ENCODE measurements at regions not wholly inside any gene's neighbourhood (a gene's known extent, or its start where the extent isn't known, plus 50 kb on each side); places are given as distances from the start of the nearest gene placed in this dataset.

DNA sequence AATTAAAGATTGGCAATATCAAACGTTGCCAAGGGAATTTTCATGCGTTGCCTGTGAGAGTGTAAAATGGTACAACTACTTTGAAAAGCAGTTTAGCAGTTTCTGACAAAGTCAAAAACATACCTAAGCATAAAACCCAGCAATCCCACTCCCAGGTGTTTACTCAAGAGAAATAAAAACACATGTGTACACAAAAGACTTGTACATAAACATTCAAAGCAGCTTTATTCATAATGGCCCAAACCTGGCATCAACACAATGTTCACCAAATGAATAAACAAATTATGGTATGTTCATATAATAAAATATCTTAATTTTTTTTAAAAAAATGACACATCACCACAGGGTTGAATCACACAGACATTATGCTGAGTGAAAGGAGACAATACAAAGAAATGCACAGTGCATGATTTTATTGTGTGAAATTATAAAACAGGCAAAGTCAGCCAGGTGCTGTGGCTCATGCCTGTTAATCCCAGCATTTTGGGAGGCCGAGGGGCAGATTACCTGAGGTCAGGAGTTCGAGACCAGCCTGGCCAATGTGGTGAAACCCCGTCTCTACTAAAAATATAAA lies 240.4 kb upstream of the MARCKS start:
- no peak for DNase-seq (ENCODE audit: low spot score)

DNA sequence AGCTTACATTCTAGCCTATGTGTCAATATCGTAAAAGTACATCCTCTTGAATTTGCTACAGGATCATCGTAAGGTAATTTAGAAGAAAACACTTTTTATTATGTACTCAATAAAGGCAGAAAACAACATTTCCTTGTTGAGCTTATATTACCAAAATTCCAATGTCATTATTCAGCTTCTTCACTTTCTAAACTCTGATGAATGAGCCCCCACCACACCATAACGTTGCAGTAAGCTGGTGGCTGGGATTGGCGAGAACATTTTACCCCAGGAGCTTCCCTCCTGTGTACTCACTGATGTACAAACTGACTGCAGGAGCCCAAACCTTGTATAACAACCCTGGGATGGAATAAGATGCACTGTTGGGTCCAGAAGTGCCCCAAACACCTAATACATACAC lies 238.1 kb upstream of the MARCKS start:
- DNase-seq (ENCODE audit: low spot score) = no peak

DNA sequence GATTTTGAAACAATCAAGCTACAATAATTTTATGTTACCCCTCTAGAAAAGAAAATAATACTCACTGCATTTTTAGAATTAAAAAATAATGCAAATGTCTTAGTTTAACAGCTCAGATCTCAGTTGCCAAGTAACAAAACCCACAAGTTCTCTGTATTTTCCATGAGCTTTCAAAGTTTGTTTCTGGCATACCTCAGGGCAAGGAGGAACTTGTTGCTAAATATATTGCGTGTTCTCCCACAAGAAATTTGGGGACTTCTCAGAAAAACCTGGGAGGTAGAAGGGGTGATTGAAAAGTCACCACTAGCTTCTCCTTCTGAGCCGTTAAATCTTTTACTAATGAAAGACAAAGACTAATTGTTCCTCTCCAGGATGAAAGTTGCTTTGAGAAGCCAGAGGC lies 236.8 kb upstream of the MARCKS start:
- DNase-seq (ENCODE audit: low spot score) = no peak

DNA sequence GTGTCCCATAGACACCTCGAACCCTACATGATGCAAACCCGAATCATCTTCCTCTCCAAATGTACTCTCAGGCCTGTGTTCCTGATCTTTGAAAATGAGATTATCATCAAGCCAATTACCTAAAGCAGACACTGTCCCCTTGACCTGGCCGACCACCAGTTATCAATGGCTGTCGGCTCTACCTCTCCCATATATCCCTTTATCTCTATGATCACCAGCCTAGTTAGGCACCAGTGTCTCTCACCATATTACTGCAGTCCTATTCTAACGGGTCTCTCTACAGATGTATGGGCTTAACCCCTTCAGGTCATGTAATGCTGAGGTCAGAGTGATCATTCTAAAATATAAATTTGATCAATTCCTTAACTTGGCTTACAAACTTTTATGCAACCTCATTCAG lies 234.9 kb upstream of the MARCKS start:
- DNase-seq (ENCODE audit: low spot score) = no peak

DNA sequence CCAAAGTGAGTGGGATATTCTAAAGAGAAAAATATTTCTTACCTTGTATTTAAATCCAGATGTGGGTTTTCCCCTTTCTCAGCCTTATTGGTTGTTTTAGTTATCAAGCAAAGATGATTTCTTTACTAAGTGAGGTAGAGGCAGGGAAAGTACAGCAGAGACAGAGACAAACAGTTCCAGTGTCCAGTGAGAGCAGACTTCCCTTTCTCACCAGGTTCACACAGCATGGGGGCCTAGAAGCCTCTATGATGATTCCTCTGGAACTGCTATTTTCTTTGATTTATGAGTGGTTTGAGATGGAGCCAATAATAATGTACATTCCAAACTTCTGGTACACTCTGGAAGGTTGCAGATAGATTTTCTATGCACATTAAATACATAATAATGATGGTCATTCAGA lies 234.0 kb upstream of the MARCKS start:
- DNase-seq (ENCODE audit: low spot score) = no peak

DNA sequence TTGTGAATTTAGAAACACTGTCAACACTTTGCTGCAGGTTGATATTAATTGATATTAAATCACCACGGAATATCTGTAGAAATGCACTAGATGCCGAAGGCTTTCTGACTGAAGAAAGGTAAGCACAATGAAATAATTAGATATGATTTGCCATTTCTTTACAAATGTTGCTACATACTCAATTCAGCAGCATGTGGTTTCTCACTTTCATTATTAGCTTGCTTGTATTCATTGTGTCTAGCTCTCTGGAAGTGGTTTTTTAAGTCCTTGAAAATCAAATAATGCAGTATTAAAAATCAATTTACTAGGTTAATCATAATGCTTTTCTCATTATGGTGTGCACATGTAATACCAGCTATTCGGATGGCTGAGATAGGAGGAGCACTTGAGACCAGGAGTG lies 231.3 kb upstream of the MARCKS start:
- no peak for DNase-seq (ENCODE audit: low spot score)

DNA sequence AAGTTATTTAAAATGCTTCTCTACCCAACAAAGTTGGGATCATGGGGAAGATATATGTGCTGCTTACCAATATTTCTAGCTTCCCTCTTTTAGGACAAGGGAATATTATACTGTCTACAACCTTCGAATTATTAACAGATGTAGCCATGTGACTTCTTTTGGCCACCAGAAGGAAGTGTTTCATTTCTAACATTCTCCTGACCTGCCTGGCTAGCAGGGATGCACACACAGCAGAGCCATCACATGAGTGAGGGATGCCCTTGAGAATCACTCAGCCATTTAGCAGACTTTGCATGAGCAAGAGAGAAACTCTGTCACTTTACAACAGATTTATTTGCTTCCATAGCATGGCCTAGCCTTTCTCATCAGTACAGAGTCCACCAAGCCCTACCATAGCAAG lies 230.7 kb upstream of the MARCKS start:
- DNase-seq (ENCODE audit: low spot score) = no peak

DNA sequence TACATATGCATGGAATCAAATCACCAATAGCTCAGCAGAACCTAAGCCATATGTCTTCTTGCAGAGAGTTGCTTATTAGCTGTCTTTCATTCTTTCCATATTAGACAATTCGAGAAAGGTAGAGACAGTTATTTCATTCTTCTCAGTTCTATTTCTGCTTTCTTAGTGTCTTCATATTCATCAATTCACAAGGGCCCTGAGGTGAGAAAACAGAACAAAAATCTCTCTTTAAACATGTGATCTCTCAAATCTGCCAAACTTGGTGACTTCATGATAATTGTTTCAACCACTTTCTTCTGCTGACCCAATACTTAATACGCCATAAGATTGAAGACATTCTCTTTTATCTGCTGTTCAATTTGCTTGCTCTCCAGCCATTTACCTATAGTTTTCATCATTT lies 229.7 kb upstream of the MARCKS start:
- no peak for DNase-seq (ENCODE audit: low spot score)

DNA sequence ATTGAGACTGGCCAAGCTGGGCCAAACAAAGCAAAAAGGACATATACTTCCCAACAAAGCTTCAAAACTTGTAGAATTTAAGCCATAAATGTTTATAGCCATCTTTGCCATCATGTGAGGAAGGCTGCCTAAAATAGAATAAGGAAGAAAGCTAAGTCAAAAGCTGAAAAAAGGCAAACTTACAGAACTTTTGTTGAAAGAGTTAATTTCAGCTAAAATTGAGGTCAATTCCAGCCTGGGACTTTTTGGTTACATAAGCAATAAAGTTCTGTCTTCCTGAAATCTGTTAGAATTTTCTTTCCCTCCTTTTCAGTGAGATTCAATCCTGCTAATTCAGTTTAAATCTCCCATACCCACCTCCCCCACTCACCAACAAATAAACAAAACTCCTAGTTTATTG lies 227.9 kb upstream of the MARCKS start:
- no peak for DNase-seq (ENCODE audit: low spot score)

DNA sequence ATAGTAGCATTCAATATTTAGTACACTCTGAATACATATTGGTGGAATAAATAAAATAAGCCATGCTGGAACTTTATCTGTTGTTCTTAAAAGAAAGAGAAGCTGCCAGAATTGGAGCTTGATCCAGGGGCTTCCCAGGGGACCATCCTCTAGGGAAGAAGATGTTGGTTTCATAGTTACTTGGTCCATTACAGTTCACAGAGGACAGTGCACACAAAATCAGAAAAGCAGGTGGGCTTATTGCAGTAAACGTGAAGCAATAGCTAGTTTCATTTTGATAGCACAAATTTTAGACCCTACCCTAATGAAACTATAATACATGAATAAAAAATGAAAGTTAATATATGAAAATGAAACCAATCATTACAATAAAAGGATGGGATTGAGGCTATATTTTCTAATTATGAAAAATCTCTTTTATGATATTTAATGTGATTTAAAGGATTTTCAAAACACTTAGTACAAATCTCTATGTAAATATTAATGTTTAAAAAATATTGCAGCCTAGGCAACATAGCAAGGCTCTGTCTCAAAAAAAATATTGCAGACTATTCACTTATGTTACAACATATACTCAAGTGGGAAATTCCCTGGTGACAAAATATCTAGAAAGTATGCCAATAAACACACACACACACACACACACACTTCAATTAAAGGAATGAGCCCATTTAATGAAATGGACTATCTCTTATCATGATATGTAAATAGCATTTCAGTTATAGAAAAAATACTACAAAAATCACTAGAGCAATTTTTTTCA lies 227.0 kb upstream of the MARCKS start:
- no peak for DNase-seq (ENCODE audit: low spot score)

DNA sequence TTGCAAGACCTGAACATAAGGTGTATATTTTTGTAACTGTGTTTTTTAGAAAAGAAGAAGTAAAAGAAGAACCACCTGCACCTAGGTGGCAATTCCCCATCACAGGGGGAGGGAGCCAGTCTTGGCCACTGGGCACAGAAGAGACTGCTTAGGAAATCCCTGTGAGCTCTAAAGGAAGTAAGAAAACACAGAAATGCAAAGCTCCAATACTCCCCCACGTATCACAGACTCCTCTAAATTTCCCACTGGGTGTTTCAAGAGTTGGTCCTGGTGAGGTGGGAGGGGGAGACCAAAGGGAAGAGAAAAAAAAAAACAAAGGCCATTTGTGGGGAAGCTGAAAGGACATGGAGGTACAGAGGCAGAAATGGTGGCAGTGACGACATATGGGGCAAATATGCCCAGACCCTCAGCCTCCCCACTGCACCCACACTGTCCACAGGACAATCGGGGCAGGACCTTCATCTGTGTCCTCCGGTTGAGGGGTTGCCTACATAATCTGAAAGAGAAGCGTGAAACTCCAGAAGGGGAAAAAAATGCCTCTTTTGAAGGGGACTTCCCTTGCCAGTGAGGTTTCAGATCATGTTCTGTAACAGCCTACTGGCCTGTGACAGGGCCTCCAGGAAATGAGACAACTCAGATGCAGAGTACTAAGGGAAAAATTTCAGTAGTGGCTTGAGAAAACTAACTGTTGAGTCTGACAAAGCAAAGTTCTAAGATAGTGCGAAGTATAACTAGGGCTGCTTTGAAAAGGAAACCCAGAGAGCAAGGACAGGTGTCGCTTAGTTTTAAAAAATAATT lies 226.2 kb upstream of the MARCKS start:
- no peak for DNase-seq (ENCODE audit: low spot score)

DNA sequence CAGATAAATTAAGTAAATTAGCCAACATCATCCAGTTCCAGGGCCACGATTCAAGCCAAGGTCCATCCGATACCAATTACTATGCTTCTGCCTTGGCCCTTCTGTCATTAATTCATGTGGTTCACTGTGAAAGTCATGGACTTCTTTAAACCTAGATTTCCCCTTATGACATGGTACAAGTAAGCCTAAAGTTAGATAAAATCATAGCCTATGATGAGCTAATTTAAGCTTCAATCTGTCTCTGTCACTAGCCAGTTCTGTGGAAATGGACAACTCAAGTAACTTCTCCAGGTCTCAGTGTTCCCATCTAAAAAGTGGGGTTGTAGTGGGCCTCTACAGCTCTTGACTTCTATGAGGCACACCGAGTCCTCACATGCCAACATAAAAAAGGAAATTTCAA lies 225.5 kb upstream of the MARCKS start:
- no peak for DNase-seq (ENCODE audit: low spot score)

DNA sequence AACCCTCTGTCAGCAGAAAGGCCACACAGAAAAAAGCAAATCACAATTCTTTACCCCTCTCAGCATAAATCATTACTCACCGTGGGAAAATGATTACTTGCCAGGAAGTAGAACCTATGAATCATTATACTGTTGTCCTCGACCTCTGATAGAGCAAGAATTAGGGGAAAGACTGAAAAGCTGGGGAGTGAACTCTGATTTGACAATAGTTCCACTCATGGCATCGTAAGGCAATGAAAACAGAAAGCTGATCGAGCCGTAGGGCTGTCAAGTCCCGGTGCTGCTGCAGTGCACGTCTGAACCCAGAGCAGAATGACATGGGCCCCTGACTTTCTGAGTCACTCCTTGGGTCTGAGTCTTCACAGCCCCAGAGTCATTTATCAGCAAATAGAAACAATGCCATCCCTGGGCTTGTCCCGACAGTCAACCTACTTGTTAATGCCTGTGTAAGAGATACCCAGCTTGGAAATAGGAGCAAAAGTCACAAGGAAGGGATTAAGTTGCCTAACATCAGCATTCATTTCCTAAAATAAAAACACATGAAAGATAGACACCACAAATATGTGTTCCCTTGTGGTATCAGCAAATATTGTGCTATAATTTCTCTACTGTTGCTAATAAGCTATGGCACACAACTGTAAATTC lies 224.8 kb upstream of the MARCKS start:
- DNase-seq (ENCODE audit: low spot score) = no peak

DNA sequence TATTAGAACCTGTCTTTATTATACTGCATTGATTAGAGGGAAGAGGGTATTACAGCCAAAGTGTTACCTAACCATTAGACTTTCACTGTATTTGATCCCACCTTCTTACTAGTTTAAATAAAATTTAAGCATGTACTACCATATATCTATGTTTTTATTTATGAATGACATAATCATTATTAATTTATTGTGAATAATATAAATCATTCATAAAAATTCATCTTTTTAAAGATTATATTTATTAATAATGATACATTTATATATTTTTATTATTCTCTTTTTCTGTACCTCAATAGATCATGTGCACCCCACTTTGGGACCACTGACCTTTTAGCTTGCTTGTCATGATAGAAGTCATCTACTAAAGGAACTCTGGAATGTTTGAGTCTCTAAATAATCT lies 223.5 kb upstream of the MARCKS start:
- DNase-seq (ENCODE audit: low spot score) = no peak

DNA sequence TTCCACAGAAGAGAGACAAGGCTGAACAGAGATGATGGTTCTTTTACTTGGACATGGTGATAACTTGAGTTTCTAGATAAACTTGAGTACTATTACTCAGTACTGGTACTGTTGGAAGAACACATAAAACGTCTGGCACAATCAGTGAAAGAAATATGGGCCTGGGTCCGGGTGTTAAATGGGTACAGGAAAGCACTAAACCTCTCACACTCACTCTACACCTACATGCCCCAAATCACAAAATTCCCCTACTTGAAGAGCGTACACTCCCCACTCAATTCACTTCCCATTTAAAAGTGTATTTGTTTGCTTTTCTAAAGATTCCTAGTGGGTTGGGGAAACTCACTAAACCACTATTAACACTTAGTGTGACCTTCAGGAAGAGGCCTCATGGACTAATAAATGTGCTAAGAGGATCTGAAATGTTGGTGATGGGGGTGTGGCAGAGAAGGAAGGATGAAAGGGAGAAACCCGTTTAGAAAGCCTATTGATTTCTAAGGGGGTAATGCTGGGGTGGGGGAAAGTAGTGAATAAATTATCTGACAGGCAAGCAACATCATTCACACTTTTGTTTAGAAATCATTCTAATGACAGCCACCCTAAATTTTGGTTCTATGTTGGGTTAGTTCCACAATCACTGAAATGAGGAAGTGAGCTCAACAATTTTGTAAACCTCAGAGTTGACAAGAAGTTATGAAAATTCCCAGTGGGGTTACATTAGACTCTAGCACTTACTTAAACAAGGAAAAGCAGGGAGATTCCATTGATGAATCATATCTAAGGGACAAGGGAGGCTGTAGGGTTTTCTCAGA lies 222.6 kb upstream of the MARCKS start:
- no peak for DNase-seq (ENCODE audit: low spot score)

DNA sequence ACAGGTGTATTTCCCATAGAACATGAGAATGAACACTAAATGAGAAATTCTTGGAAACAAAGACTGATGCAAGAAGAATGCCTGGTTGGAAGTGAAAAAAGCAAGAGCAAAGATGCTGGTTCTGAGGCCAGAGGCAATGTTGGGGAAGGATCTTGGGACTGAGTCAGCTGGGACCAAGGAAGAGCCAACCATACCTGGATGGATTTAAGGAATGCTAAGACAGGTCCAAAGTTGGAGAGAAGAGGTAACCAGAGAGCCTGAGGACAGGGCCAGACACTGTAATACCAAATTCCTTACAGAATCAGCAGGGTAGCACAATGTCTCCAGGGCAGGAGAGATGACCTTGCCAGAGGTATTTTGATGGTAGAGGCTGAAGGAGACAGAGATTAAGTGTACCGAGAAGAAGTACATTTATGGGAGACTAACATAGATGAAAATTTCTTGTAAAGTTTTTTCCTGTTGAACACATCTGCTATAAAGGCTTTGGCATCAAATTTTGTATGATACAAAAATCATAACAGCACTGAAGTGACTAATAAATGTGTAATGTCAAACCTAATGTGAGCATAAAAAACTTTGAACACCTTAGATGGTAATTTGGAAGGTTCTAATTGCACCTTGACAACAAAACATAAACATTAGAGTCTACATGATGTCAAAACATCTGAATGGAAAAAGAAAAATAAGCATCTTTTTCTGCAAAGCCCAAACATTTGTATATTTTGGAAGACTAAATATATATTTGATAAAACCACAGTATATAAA lies 221.7 kb upstream of the MARCKS start:
- no peak for DNase-seq (ENCODE audit: low spot score)

DNA sequence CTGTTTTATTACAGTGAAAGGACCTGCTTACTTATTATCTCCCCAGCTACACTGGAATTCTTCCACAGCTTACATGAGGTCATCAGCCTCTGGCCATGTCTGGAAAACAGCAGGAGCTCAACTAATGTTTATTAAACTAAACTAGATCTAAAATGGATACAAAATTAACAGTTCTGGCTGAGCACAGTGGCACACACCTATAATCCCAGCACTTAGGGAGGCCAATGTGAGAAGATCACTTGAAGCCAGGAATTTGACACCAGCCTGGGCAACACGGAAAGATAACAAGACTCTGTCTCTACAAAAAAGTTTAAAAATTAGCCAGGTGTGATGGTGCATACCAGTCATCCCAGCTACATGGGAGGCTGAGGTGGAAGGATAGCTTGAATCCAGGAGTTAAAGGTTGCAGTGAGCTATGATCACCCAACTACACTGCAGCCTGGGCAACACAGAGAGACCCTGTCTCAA lies 220.8 kb upstream of the MARCKS start:
- DNase-seq (ENCODE audit: low spot score) = no peak

DNA sequence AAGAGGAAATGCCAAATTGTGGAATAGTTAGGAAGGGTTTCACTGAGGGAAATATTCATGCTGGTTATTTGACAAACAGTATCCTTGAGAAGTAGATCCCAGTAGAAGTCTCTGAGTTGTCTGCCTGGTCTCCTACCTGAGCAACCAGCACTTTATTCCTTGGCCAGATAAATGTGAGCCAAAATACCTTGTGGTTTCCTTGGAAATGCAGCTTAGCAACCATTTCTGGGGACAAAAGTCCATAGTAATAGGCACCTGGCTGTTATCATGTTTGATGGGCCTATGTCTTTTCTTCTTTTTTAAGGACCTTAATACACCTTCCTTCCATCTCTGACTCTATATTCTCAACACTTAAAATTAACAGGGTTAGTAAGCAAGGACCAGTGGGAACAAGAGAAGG lies 217.1 kb upstream of the MARCKS start:
- no peak for DNase-seq (ENCODE audit: low spot score)

DNA sequence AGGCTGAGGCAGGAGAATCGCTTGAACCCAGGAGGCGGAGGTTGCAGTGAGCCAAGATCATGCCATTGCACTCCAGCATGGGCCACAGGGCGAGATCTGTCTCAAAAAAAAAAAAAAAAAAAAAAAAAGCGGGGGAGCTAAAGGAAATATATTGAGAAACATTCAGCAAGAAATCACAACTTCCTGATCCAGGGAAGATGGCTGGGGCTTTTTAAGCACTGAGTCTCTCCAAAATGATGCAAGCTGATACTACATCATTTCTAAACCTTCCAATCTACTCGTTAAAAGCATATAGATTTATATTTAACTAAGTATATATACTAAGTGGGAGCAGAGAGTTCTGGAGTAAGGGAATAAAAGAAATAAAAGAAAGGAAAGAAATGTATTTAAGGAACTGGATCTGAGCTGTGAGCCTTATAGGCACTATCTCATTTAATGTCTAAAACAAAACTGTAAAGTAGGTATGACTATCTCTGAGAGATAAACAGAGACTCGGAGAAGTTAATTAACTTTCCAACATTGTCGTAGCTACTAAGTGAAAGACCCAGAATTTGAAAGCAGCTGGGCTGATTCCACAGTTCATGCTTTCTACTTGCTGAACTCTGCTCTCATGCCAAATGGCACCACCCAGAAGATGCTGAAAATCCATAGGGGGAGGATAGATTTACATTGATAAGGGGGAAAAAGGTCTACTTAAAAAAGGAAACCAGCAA lies 215.0 kb upstream of the MARCKS start:
- DNase-seq (ENCODE audit: low spot score) = no peak

DNA sequence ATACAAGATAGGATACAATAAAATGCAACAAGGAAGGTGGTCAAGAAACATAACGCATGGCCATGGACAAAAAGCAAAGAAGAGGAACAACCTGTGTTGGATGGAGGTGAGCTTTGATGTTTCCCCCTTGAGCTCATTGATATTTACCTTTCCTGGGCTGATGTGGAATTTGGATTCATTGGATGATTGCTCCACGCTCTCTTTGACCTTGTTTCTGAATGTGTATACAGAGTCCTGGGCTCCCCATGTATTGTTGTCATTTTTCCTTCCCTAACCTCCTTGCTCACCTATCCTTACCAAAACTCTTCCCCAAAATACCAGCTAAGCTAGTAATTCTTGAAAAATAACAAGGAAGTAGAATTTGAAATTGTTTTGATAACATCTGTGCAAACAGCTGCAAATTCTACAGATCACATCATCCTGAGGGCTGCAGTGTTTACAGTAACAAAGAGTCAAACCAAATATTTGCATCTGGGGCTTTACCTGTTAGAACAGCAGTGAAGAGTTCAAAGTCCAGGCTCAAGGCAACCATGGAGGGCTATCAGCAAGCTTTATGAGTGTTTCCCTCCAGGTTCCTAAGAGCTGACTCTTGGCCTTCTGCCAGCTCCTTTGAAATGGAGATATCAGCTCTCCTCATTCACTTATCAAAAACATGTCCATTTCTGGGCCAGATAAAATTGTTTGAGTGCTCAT lies 214.3 kb upstream of the MARCKS start:
- peak; percentile 13 for DNase-seq (ENCODE audit: low spot score)
